GM19328 (cell line): ENCODE measurements at regions not wholly inside any gene's neighbourhood (a gene's known extent, or its start where the extent isn't known, plus 50 kb on each side); places are given as distances from the start of the nearest gene placed in this dataset.

Experiments
- ATAC-seq: cut with Tn5 transposase; IDR thresholded peaks from one replicate; pipeline ENCODE4 v1.9.1; 2021; ENCODE audit warnings: mild to moderate bottlenecking, moderate library complexity; ENCODE audit not compliant: unreplicated experiment

DNA sequence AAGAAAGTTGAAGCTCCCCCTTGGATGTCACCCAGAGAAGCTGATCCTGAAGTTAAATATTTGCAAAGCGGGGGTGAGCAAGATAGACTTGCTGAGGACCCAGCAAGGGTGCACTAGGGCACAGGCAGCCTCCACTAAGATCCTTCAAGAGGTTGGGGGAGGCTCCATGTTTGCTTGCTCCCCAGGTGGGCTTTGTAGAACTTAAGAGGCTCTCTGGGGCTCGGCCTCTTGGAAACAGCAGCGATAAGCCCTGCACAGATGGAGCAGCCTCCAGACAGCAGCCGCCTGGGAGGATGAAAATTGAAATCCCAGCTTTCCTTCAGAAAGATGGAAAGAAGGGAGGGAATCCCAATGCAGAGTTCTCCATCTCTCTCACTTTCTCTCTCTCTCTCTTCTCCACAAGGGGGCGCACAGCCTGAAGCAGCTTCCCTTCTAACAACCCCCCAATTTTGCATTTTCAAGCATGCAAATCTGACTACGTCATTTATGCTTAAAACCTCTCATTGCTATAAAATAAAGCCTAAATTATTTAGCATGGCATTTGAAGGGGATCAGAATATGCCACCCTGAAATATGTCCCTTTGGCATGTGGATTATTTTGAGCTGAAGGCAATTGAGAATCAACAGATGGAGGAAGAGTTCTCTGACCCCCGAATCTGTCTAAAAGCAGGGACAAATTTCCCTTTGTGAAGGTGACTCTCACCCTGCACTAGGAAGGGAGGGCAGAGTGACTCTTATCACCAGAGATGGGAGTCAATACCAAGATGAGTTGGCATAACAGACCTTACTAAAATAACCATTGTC, 185.7 kb upstream of the KLHL29 start:
- ATAC-seq = no peak

- no peak for ATAC-seq
These were observed 184.8 kb upstream of the KLHL29 start for GRCh38 chr2:23200068-23200786.

DNA sequence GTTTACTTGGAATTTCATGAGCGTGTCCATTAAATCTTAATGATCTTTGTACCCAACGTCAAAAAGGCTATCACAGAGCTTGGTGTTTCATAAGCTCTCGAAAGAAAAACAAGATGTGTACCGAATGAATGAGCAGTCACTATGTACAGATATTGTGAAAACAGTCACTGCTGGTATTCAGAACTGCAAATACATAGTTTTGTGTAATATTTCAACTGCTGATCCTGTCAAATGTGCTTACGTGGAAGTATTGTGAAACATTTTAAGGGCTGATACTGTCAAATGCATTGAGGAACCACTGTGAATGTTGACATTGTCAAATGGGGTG, 184.2 kb upstream of the KLHL29 start:
- no peak for ATAC-seq

GRCh38 chr2:23203383-23203782, 181.6 kb upstream of the KLHL29 start:
- no peak for ATAC-seq

DNA sequence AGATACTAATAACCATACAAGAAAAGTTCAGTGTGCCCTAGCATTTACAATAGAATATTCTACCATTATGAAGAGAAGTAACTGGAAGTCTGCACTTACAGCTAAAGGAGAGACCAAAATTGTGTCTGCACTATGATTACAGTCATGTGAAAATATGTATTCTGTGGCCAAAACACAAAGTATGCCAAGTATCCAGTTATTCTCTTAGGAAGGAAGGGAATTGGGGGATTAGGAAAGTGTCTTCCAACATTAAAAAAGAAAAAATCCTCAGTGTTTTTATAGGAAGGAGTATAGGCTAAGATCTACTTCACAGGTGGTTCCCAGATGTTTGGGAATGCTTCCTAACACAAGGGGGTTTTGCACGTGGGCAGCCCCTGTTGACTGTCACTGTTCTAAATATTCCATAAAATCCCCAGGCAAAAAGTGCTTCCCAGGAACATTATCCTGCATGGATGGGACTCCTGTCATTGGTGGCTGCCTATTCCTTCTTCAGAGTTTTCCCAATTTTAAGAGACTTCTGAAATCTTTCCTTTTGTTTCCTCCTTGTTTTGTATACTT, 180.2 kb upstream of the KLHL29 start:
- ATAC-seq = no peak

DNA sequence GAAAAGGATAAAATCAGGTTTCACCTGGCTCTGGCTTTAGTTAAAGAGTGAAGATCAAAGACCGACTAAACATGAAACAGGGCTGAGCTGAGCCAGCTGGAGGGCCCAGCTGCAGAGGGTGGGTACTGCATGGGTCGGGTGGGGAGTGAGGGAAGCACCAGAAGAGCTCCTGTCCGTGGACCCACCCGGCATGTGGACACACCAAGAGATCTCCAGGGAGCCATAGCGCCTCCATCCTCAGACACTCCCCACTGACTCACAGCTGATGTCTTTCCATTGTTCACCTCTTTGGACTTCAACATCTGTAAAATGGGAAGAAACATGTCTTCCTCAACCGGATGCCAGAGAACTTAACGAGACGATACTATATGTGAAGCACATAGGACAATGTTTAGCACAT, 178.3 kb upstream of the KLHL29 start:
- ATAC-seq = no peak

GRCh38 chr2:23207871-23208270, 177.1 kb upstream of the KLHL29 start:
- no peak for ATAC-seq

GRCh38 chr2:23208339-23208738, 176.6 kb upstream of the KLHL29 start:
- no peak for ATAC-seq

- no peak for ATAC-seq
These were observed 175.9 kb upstream of the KLHL29 start for GRCh38 chr2:23209059-23209458.

DNA sequence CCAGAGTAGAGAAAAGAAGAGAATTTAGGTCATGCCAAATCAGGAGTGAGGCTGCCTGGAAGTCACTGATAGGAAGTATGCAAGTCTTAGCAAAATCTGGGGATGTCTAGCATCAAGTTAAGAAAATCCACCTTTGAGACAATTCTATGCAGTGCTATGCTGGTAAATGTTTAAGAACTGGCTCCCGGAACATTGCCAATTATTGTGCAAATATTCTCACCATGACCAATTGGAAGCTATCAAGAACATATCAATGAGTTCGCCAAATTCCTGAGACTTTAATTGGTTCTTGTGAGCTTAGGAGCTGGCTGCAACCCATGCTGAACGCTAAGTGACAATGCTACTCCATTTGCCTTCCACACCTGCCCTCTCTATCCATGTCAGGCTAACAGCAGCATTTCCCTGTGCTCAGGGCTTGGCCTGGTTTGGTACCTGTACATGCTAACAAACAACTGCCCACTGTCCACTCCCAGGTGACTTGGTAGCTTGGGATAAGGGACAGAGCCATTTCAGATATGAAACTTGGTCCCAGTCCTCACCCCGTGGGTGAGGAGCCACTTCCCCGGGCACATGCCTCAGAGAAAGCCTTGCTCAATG, 172.9 kb upstream of the KLHL29 start:
- no peak for ATAC-seq

- no peak for ATAC-seq
These were observed 171.8 kb upstream of the KLHL29 start for GRCh38 chr2:23213196-23213595.

DNA sequence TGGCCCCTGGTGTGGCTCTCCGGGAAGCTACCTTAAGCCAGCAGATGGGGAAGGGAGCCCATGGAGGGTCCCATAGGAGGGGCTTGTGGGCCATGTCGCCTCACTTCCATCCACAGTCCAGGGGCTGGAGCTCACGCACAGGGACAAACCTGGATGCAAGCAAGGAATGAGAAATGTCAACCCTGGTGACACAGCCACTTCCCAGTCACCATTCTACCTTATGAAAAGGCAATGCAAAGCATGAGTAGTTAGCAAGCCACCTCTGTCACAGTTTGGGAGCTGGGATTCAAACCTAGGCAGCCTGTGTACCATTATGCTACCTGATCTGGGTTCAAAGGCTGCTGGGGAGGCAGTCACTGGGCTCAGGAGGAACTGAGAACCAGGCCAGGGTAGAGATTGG, 170.0 kb upstream of the KLHL29 start:
- ATAC-seq = no peak

DNA sequence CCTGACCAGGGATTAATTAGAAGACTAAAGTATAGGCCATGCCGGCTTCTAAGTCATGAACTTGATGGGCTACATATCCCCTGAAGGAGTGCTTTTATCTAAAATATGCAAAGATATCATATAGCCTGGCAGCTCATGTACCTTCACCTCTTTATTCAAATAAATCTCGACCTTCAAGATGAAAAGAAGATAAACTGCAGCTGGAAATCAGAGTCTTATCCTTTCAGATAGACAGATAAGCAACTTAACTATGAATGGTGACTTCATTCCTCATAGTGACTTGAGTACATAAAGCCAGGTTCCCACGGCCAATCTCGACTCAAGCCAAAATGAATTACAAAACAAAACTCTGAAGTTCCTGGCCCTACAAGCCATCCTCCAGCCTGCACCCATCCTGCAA, 165.3 kb upstream of the KLHL29 start:
- ATAC-seq = no peak

DNA sequence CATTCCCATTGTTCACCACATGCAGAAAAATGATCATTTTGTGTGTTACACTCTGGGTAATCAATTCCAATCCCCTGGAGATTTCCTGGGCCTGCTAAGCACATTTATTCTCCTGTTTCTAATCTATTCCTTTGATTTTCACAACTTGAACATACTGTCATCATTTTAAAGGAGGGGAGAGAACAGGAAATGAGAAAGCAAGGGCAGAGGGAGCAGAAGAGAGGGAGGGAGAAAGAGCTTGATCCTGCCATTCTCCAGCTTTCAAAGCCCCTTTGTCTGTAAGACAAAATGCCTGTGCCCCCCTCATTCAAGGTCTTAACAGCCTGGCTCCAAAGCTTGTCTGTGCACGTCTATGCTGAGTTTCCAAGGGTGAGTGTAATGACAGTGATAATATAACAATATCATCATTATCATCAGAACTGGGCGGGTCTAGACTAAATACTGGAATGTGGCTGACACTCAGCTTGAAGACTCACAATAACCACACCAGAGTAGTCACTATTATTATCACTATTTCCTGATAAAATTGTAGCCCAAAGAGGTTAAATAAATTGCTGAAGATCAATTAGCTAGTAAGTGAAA, 164.4 kb upstream of the KLHL29 start:
- ATAC-seq = no peak

GRCh38 chr2:23221236-23221635, 163.7 kb upstream of the KLHL29 start:
- no peak for ATAC-seq

DNA sequence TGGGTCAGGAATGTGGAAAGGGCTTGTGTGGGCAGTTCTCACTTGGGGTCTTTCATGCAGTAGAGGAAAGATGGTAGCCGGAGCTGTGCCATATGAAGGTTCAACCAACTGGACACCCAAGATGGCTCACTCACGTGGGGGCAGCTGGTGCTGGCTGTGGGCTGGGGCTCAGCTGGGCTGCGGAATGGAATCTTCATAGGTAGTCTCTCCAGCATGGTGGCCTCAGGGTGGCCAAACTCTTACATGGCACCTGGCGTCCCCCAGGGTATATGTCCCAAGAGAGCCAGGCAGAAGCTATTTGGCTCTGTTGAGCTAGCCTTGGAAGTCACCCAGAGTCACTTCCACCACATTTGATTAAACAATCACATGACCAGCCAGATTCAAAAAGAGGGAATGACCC, 163.1 kb upstream of the KLHL29 start:
- ATAC-seq = no peak

GRCh38 chr2:23230885-23231284, 154.1 kb upstream of the KLHL29 start:
- no peak for ATAC-seq

DNA sequence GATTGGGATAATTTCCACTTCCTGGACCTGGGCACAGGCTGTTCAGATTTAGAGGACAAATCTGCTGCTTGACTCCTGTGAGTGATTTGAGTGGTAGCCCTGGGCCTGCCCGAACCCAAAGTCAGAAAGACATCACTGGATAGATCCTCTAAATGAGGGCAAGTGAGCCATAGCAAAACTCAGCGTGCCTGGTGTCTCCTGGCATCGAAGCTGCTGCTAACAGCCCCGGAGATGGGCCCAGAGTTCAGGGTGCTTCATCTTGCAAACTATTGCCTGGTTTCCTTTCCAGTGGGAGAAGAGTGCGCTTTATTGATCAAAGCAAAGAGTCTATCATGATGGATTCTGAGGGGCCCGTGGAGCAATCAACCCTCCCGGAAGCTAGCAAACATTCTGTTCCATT, 153.1 kb upstream of the KLHL29 start:
- ATAC-seq = no peak

DNA sequence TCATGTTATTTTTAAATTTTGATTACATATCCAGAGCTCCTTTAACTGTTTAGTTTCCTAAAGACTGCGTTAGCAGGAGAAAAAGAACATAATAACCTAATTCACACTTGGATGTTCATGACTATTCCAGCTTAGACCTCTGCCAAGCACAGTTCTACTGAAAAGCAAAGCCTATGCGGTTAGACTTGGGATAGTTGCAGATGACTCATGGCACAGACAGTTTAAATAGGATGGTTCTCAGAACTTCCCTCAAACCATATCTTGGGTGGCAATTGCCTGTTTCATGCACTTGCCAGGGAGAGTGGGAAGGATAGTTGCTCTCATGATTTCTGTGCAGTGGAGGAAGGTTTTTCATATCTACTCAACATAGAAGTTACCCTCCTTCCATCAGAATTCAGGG, 149.7 kb upstream of the KLHL29 start:
- ATAC-seq = no peak

DNA sequence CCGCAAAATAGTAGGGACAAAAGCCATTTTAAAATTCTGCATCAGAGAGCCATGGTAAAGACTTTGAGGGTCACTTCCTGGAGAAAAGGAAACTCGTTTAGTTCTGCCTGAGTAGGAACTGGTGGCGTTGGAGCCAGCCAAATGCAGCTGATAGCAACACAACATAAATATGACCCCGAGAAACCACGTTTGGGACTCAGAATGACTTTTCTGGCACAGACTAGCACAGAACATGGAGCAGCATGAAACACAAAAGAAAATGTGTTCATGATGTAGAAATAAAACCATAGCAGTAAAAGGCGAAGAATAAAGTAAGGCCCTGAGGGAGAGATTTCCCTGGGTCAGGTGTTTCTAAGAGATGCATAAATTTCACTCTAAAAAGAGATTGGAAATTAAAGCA, 149.2 kb upstream of the KLHL29 start:
- no peak for ATAC-seq

GRCh38 chr2:23237147-23237546, 147.8 kb upstream of the KLHL29 start:
- no peak for ATAC-seq
